GM21526 (cell line): ENCODE measurements at regions not wholly inside any gene's neighbourhood (a gene's known extent, or its start where the extent isn't known, plus 50 kb on each side); places are given as distances from the start of the nearest gene placed in this dataset.
"Not testable (repeated sequence)": the region's sequence is repeated elsewhere in the genome, so short reads cannot be mapped to it uniquely, and the experiment has no call there.

ENCODE experiments used
- ATAC-seq: cut with Tn5 transposase; IDR thresholded peaks from one replicate; pipeline ENCODE4 v1.9.1; 2021; ENCODE audit warnings: moderate library complexity; ENCODE audit not compliant: unreplicated experiment, low FRiP score

DNA sequence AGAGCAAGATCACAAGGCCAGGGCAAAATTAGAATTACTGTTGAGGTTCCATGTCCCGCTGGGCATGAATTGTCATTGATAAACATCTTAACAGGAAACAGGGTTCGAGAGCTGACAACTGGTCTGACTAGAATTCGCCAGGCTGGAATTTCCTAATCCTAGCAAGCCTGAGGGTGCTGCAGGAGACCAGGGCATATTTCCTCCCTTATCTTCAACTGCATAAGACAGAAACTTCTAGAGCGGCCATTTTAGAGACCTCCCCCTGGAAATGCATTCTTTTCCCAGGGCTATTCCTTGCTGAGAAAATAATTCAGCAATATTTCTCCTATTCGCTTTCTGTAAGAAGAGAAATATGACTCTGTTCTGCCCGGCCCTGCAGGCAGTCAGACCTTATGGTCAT, 158.6 kb upstream of the CCN2 start:
- ATAC-seq, result not testable (repeated sequence)

DNA sequence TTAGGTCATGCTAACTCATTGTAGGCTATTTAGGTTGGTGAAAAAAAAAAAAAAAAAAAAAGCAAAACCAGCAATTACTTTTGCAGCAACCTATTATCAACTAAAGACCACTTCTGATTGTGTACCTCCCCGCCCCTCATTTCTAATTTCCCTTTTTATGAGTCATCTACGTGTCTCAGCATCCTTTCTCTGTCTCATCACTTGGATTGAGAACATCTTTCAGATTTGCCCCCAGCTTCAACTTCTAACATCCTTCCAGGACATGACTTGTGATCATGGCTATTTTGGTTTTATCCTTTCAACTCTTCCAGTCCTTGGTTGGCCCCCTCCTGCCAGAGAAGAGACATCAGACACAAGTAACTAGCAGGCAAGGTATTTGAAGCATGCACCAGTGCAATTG, 156.7 kb upstream of the CCN2 start:
- no peak for ATAC-seq

- no peak for ATAC-seq
Observed at GRCh38 chr6:132101535-132101934, 150.4 kb upstream of the CCN2 start.

- no peak for ATAC-seq
Observed at GRCh38 chr6:132100388-132100990, 149.3 kb upstream of the CCN2 start.

GRCh38 chr6:132096996-132097395, 145.8 kb upstream of the CCN2 start:
- no peak for ATAC-seq

DNA sequence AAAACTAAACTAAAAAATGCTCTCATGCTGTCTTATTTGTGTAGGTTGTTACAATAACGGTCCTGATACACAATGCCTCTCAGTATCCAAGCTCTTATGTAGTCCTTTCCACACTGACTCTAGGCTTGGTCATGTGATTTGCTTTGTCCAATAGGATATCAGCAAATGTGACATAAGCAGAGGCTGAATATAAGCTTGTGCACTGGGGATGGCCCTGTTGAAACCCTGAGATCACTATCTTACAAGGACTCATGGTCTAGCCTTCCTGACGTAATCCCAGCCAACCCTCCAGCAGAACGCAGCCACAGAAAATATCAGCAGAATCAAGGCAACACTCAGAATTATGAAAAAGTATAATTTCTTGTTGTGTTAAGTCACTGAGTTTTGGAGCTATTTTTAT, 145.1 kb upstream of the CCN2 start:
- ATAC-seq, result no peak

DNA sequence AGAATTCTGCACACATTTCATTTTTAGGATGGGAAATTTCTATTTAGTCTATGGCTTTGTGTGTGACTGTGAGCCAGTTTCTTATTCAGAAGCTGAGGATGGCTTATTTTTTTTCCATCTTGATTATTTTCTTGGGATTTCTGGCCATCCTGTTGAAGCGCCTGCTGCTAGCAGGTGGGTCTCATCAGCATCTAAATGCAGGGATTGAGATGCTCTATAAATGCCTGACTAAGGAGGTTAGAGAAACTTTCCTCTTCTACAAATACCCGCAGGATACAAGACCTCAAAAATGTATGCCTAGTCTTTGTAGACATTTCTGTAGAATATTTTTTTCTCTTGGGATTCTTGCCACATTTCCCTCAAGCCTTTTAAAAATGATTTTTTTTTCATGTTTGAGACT, 138.0 kb upstream of the CCN2 start:
- ATAC-seq, result no peak

DNA sequence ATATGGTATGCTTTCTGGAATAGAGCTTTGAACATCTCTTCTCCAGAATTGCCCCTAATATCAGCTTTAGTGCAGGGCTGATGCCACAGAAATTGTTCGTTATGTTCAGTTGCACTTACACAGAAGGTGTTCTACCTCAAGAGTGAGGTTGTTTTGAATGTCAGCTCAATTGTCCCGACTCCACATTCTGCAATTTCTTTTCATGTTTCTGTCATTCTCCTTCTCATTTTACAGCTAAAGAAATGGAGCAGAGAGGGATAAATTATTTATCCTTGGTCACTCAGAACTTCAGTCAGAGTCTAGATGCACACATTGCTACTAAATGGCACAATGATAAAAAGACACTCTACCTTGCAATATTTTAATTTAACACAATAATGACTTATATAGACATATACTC, 137.0 kb upstream of the CCN2 start:
- no peak for ATAC-seq

GRCh38 chr6:132087391-132087790, 136.2 kb upstream of the CCN2 start:
- no peak for ATAC-seq

GRCh38 chr6:132085731-132086130, 134.6 kb upstream of the CCN2 start:
- ATAC-seq, result no peak

DNA sequence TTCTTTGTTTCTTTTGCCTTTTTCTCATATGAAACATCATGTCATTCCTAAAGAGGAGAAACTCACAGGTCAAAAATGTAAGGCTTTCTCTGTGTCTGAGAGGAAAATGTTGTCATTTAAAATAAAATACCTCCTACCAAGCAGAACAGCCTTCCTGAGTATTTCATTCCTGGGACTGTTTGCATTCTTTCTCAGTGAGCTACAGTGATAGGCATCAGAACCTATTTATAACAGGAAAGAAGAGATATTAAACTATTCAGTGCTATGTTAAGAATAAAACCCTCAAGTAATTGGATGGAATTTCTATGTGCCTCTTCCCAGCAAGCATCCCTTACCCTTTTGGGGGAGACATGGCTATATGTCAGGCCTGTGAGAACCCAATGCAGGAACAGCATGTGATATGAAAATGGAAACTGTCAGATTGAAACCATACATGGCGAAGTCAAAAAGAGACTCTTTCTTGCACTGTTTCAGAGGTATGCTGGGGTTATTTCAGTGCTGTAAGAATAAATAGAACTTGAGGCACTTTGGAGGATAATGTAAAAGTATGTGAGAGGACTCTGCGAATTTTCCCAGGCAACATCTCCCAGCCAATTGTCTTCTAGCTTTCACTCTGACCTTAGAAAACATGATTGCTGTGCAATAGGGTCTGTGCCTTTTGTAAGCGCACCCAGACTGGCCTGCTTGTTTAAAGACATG, 133.8 kb upstream of the CCN2 start:
- peak; percentile 96 for ATAC-seq

DNA sequence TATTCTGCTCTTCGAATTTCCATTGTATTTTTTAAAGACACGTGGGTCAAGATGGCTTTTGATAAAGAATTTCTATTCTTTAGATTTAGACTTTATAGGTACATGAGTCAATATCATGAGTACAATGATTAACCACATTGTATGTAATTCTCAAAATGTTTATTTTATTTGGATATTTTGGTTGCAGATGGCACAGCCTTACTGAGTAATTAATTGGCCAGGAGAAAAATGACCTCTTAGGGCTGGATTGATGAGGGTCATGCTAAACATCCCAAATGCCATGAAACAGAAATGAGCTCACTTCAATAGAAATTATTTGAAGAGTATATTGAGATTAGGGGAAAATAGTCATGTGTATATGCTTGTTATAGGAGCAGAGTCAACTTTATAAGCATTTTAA, 131.2 kb upstream of the CCN2 start:
- no peak for ATAC-seq

- ATAC-seq, result no peak
Observed at GRCh38 chr6:132081338-132081737, 130.2 kb upstream of the CCN2 start.

DNA sequence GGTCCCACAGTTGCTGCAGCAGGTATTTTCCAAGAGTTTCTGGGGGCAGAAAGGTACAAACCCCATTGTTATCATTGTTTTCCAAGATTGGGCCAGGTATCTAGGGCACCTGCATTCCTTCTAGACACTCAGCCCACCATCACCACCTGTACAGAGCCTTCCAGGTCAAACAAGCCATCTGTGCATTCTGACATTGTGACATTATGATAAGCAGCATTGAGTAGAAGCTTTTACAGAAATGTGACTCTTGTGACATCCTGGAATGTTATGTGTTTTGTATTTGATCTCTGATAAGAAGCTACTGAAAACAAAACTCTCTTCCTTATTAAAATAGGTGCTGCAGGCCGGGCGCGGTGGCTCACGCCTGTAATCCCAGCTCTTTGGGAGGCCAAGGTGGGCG, 128.1 kb upstream of the CCN2 start:
- ATAC-seq, result no peak

DNA sequence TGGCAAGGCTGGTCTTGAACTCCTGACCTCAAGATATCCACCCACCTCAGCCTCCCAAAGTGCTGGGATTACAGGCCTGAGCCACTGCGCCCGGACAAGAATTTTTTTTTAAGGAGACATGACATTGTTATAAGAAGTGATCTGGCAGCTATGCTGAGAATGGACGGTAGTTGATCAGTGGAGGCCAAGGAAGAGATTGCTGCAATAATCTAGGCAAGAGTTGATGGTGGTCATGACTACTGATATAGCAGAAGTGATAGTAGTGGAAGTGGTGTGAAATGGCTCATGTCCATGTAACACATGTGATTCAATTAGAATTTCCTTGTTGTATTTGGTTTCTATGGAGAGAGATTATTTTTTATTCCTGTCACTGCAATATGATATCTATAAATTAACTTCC, 125.3 kb upstream of the CCN2 start:
- no peak for ATAC-seq

DNA sequence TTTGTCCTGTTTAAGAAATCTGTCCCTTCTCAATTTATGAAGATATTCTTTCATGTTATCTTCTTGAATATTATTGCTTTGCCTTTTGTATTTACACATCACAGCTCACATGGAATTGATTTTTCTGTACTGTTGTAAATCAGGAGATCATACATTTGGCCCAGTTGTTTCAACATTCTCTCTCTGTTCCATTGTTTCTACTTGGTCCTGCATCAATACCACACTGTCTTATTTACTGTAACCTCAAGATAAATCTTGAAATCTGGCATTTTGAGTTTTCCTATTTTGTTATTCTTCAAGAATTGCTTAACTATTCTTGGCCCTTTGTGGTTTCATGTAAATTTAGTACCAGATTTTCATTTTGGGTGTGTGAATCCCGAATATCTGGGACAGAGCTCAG, 121.7 kb upstream of the CCN2 start:
- no peak for ATAC-seq

DNA sequence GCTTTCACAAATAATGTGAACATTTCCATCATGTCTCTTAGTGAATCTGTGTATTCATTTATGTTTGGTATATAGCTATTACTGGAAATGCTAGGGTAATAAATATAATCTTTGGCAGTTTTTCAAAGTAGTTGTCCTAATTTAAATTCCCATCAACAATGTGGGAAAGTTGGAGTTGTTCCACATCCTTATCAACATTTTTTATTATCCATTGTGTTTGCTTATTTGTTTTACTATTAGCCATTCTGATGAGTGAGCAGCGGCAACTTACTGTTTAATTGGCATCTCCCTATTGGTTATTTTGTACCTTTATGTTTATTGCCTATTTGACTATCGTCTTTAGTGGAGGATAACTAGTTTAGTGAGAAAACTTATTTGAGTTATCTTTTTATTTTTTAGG, 121.1 kb upstream of the CCN2 start:
- ATAC-seq, result no peak

- ATAC-seq, result no peak
Observed at GRCh38 chr6:132070356-132070755, 119.2 kb upstream of the CCN2 start.

DNA sequence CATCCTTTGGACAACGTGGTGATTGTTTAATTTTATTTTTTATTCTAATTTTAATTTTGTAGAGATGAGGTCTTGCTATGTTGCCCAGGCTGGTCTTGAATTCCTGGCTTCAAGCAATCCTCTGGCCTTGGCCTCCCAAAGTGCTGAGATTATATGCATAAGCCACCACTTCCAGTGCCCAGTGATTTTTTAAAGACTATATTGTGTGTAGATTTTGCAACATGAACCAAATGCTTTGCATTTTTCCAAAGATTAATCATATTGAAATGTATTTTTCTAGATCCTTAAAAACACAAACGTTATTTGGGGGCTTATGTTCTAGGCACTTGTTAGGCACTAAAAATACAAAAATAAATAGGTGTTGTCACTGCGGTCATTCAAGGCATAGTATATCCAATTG, 117.6 kb upstream of the CCN2 start:
- ATAC-seq, result no peak

- ATAC-seq, result no peak
Observed at GRCh38 chr6:132067286-132067685, 116.1 kb upstream of the CCN2 start.

- no peak for ATAC-seq
Observed at GRCh38 chr6:132065556-132065955, 114.4 kb upstream of the CCN2 start.

DNA sequence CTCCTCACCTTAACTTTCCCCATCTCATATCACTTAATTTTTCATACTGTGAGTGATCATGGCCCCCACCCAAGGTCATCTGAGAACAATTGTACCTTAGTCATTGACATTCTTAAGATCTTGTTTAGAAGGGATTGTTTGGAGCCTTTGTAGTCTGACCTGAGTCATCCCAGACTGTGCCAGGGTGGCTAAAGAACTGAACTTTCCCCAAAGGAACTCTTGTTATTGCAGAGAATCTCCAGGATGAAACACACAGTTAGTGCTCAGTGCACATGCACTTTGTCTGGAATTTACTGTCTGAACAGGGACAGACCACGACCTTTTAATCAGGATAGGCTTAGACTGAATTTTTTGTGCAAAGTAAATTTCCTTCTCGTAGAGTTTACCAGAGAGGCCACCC, 112.6 kb upstream of the CCN2 start:
- ATAC-seq, result no peak

DNA sequence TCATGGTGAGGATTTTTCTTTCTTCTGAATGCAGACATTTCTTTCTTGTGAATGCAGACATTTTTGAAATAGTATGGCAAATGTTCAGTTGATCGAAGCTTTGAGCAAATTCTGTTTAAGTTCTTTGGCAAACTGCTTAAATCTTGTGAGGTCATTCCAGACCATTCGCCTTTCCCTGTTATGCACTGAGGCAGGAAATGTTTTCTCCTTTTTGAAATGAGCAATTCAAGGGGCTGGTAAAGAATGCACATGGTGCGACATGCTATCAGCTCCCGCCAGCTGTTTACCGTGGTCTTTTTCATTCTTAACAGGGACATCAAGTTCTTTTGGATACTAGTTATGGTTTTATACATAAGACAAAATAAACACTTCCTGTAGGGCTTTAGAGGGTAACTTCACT, 112.0 kb upstream of the CCN2 start:
- ATAC-seq, result no peak
